NCI-H748 treated with DMSO at 0.1 percent for 48 hours (cell line): ENCODE measurements at regions not wholly inside any gene's neighbourhood (a gene's known extent, or its start where the extent isn't known, plus 50 kb on each side); places are given as distances from the start of the nearest gene placed in this dataset.
"Not testable (repeated sequence)": the region's sequence is repeated elsewhere in the genome, so short reads cannot be mapped to it uniquely, and the experiment has no call there.

ENCODE experiments used
- DNase-seq: peaks from one replicate; lab custom pipeline; 2025; lab: John Stamatoyannopoulos, UW

DNA sequence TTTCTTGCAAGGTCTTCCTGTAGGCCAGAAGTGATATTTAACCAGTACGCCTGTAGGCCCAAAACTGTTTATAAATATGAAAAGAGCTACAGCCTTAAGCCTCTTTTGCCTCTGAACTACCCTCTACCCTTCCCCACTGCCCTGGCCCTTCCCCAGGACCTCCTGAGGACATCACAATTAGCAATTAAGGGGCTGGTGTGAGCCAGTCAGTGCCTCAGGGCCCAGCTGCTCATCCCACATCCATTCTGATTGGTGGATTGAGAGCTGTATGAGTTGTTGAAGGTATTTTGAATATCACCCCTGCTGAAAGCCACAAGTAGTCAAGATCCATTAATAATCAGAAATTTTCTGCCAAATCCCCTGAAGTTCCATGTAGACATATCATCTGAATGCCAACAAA, 126.3 kb upstream of the TACR1 start:
- DNase-seq, result no peak

DNA sequence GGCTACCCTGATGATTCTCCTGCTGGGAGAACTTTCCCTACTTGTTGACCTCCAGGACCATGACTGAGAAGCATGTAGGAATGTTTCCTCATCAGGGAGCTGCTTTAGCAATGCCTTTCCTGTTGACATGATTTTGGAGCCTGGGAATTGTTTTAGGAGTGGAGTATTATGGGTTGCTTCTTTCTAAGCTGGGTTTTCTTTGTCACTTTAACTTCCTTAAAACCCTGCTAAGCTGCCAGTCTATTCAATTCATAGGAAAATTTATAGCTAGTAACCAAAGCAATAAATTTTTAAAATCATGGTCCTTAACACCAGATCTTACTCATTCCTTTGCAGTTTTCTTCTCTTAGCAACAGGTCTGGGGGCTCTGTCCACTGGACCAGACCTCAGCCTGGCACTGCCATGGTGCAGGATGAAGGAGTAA, 125.6 kb upstream of the TACR1 start:
- DNase-seq, result no peak

DNA sequence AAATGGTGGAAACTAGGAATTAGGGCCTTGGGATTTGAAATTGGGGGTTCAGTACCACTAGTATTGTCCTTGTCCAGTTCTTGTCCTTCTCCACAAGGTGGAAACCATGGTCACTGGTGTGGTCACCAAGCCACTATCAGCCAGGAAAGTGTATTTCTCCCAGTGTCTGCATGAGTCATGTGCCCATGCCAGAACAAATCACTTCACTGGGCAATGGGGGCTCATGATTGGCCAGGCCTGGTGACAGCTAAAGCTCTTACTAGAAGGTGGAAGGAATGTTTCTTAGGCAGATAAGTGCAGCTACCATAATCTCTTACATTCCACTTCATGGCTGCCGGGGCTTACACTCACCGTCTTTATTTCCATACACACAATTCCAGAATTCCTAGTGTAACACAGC, 124.8 kb upstream of the TACR1 start:
- no peak for DNase-seq

DNA sequence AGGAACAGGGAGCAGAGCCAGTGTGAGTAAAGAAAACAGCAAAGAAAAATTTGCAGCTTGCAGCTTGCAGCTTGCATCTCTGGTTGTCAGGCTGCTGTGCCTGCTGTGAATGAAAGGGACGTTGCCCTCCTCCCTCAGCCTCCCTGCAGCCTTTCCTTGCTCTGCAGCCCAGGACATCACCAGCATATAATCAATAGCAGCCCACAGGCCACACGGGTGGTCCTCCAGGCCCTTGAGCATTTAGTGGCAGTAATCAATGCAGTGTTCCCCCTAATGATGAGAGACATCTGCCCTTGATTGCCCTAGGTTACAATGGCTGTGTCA, 122.2 kb upstream of the TACR1 start:
- no peak for DNase-seq

DNA sequence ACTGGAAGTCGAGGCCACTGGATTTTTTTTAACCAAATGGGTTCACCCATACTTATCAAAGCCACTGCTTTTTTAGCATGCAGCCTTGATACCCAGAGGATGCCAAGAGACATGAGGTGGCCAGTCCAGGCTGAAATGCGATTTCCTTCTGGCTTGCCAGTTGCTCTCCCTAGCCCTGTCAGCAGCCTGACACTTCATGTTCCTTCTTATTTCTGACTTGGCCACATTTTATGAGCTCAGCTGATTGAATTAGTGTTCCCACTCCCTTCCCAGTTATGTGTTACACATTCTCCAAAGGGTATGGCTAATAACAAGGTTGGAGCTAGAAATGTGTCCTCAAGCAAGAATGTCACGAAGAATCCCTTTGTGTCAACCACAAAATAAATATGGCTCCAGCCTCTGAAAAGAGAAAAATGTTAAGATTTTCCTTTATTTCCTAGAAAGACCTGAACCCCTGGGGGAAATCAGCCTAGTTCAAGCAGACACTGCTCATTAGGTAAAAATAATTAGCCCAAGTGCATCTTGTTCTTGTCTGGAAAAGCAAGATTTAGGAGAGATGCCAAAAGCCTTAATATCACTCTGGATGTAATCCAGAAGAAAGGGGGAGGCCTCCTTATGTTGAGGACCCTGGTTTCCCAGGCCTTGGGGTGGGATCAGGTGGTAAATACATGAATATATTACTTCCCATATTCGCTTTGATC, 121.7 kb upstream of the TACR1 start:
- no peak for DNase-seq

DNA sequence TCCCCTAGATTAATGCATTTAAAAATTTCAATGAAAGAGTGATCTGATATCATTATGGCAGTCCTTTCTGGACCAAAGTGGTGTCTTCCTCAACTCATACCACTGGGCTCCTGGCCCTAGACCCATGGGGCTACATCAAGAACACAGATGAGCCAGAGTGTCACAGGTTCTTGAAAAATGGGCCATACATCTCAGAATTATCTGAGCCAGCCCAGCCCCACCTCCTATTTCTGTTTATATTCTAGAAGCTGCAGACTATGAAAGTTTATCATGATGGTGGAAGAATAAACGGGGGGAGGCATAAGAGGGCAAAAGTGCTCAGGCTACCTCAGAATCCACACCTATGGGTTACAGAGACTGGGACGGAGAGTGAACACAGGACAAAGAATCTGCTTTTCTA, 120.6 kb upstream of the TACR1 start:
- no peak for DNase-seq

DNA sequence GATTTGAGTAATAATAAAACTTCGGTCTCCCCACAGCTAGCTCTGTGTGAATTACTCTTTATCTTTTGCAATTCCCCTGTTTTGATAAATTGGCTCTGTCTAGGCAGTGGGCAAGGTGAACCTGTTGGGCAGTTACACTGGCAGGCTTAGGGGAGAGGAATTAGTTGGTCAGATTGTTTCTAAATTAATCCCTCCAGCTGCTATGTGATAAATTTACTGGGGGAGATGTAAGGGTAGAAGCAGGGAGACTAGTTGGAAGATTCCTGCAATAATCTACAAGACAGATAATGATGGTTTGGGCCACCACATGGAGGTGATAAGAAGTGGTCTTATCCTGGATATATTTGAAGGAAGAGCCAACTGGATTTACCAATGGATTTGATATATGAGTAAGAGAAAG, 118.5 kb upstream of the TACR1 start:
- no peak for DNase-seq

DNA sequence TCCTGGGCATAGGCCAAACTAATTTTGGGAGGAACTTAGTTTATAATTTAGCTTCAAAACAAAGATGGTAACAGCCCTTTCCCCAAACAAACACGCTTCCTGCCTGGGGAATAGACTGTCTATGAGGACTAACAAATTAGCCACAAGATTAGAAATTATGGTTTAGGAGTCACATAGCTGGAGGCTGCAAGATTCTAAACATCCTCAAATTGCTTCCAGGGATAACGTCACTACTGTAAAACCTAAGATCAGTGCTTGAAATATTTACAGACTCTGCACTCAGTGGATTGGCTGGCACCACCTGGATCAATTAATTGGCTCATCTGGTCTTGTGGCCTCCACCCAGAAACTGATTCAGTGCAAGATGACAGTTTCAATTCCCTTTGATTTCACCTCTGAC, 118.0 kb upstream of the TACR1 start:
- no peak for DNase-seq

DNA sequence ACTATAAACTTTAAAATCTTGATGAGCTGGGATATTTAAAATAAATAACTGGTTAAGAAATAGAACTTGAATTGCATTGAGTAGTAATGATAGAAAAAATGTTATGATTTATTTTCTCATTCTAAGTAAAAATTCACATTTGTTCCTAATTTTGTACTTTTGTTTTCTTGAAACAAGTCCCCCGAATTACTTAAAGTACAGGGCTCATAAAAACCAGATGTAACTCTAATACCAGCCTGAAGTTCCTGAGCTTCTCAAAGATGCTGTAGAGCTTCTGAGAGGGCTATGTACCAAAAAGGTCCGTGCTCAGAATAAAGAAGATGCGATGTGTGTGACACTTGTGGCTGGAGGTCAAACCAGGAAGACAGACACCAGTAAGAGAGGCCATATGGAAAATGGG, 116.1 kb upstream of the TACR1 start:
- DNase-seq, result no peak

DNA sequence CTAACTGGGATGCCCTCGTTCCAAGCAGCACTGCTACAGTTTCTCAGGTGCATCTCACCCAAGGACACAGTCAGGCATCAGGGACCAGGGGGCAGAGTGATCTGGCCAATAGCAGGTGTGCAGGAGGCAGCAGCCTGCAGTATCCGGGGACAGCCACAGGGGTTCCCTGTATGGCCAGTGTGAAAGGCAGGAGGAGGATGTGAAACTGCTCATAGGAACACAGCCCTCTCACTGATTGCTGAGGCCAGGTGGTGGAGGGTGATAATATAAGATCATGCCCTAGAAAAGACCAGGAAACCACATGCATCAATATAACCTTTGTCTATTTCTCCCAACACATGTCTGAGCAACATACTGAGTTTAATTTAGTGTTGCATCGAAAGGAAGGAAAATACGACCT, 112.7 kb upstream of the TACR1 start:
- no peak for DNase-seq

DNA sequence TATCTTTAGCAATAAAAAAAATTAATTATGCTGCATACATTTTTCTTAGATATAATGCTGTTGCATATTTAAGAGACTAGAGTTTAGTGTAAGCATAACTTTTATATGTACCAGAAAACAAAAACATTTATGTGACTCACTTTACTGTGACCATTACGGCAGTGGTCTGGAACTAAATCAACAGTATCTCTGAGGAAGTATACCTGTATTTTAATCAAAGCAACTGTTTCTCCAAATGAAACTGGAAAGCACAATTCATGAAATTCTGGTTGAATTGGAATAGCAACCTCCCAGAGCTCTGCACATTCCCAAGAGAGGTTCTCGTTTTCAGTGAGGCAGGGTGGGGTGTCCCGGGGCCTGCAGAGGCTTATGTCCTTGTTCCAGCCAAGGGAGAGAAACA, 112.2 kb upstream of the TACR1 start:
- no peak for DNase-seq

DNA sequence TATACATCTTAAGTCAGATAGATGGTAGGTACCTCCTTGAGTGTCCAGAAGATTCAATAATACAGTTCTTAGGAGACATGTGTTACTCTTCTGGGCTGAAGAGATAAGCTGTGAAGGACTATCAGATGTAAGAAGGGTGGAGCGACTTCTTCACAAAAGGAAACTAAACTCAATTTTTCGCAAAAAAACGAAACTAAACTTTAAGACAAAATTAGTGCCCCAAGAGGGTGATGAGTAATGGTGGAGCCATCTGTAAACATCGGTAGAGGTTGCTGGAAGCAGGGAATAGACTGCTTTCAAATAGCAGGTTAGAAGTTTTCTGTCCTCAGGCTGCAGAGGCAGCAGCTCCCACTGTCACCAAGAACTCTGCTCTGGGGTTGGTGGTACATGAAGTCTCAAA, 111.6 kb upstream of the TACR1 start:
- DNase-seq, result no peak

DNA sequence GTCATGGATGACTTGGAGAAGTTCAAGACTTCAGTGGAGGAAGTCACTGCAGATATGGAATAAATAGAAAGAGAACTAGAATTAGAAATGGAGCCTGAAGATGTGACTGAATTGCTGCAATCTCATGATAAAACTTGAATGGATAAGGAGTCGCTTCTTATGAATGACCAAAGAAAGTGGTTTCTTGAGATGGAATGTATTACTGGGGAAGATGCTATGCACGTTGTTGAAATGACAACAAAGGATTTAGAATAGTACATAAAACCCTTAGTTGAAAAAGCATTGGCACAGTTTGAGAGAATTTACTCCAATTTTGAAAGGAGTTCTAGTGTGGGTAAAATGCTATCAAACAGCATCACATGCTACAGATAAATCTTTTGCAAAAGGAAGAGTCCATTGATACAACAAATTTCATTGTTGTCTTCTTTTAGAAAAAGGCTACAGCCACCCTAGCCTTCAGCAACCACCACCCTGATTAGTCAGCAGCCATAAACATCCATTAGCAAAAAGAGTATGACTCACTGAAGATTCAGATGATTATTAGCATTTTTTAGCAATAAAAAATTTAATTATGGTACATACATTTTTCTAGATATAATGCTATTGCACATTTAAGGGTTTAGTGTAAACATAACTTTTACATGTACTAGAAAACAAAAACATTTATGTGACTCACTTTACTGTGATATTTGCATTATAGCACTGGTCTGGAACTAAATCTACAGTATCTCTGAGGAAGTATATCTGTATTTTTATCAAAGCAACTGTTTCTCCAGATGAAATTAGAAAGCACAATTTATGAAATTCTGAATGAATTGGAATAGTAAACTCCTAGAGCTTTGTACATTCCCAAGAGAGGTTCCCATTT, 110.5 kb upstream of the TACR1 start:
- DNase-seq, result no peak

DNA sequence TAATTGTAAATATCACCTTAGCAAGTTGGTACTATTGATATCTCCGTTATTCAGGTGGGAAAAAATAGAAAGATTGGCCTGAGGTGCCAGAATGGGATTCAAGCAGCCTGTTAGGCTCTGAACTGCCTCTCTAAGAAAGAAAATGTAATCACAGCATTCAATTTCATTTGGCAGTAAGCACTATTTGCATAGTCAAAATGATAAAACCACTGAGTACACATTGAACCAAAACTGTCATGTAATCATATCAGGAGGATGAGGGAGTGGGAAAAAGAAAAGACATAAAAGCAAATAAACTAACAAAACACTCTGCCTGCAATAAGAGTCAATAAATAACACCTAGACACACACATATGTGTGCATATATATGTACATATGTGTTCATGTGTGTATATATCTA, 103.9 kb upstream of the TACR1 start:
- DNase-seq, result no peak

DNA sequence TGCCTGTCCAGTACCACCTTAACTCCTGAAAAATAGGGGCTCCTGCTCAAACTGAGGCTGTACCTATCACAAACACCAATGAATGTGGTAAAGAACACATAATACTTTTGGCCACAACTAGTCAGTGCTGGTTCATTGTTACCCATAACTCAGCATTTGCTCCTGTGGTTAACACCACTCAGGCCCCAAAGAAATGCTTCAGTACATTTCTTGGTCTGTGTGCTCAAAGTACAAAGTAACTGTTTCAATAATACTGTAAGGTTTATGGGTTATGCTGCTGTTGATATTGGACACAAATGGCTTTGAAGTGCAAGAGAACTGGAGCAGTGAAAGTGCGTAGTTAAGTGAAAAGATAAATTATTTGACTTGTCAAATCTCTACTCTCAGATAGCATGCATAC, 95.0 kb upstream of the TACR1 start:
- DNase-seq, result no peak

DNA sequence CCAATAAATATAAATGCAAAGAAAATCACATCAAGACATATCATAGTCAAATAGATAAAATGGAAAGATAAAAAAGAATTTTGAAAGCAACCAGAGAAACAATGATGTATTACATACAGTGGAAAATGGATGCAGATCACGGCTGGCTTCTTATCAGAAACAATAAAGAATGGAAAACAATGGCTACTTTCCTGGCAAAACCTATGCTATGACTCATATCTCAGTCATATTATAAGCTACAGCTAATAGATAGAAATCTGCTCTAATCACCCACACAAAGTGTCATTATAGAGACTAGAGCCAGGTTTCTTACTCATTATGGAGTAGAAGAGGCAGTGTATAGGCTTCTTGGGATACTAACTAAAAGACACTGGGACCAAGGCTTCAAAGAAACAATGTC, 93.5 kb upstream of the TACR1 start:
- DNase-seq, result no peak

DNA sequence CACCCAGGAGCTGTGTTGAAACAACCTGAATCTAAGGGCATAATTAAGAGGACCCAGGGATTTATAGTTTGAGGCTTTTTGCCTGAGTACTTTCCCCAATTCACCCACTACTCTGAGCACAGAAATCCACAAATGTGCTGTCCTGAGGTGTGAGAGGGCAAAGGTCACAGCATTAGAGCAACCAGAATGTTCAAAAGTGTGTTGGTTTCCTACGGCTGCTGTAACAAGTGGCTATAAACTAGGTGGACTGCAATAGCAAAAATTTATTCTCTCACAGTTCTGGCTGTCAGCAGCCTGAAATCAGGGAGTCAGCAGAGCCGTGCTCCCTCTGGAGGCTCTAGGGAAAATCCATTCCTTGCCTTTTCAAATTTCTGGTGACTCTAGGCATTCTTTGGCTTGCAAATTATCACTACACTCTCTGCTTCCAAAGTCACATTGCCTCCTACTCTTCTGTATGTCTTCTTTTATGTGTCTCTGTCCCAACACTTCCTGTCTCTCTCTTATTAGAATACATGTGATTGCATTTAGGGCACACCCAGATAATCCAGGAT, 91.4 kb upstream of the TACR1 start:
- DNase-seq, result no peak

DNA sequence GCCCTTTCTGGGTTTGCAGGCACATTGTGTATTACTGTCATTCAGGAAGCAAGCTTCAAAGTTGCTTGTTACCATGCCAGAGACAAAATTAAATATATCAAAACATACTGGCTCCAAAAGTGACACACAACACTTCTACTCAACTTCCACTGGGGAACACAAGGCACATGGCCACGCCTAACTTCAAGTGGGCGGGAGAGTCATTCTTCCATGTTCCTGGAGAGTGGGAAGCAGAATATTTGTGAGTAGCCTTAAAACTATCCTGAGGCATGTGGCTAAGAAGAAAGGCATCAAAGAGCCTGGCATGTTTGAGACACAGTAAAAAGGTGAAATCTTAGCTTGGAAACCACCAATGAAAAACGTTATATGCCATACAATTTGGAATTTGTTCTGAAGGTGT, 90.5 kb upstream of the TACR1 start:
- no peak for DNase-seq

DNA sequence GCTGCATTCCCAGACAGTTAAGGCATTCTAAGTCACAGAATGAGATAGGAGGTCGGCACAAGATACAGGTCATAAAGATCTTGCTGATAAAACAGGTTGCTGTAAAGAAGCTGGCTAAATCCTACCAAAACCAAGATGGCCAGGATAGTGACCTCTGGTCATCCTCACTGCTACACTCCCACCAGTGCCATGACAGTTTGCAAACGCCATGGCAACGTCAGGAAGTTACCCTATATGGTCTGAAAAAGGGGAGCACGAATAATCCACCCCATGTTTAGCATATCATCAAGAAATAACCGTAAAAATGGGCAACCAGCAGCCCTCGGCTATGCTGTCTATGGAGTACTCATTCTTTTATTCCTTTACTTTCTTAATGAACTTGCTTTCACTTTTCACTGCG, 89.9 kb upstream of the TACR1 start:
- DNase-seq, result not testable (repeated sequence)

DNA sequence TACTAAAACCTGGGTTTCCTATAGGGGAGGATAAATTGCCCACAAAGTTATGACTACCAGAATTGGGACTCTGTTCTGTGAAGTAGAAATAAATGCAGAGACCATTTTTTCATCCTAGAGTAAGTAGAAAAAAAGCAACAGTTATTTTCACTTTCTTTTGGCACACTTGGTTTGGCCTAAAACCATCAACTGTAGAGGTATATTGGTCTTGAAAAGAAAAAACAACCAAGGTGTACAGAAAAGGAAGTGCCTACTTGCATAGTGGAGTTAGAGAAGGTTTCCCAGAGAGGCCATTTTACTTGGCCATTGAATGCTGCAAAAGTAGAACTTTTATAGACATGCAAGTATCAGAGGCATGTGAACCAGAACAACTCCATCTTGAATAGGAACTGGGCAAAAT, 89.4 kb upstream of the TACR1 start:
- DNase-seq, result no peak

DNA sequence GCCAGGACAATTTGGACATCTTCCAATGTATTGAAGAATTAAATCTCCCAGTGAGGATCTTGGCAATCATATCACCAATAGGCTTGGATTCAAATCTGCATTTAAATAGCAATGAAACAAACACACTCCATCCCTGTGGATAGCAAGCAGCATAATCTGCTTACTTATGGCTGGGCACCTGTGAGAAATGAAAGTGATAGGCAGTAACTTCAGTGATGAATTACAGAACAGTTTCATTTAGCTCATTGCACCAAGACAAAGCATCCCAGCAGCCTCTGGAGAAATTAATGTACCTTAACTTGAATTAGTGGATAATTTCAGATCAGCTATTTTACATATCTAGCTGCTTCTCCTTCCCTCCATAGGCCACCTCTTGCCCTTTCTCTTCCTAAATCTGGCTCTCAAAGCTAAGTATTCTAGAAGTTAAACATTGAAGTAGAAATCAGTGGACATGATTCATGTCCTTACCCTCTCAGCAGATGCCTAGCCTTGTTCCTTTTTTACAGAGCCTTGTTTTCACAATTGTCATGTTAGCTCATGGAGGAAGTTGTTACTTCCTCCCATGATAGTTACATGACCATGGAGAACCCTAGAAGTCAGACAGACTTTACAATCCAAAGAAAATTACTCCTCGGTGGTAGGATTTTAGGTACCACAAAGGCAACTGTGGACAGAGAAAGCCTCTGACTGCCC, 88.5 kb upstream of the TACR1 start:
- DNase-seq, result no peak

DNA sequence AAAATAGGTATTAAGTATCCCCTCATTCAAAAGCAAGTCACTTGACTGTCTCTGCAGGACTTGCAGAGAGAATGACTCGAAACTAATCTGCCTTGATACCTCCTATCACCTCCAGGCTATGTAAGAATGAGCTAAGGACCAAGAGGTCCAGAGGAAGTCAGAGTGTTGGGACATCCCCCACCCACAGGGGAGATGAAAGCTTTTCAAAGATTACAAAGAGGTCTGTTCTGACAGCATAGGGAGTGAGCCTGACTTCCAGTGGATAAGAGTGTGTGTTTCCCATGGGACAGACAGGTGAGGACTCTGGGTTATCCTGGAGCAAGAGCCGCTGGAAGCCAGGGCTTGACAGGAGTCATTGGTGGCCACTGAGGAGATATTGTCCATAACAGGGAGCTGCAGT, 85.0 kb upstream of the TACR1 start:
- DNase-seq, result no peak

DNA sequence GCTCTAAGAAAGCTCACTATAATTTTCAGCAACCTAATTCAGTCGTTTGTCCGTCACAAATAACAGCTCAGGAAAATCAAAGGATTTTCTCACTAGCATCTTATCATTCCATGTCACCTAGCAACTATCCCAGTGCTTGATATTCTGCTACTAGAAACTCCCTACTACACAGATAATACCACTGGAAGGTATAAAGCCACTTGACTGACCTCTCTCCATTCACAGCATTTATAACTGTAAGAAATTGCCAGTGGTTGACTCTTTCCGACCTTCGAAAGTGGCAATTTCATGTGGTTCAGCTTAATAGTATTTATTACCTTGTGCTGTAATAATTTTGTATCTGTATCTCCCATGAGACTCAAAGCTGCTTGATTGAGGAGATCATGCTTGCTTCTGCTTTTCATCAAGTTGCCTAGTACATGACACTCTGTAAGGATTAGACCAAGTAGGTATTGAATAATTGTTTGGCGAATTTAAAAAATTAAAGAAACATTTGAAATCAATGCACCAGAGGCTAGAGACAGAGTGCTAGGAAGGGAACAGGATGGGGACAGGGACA, 79.6 kb upstream of the TACR1 start:
- DNase-seq, result no peak
